IMR-90 (cell line): ENCODE measurements at regions not wholly inside any gene's neighbourhood (a gene's known extent, or its start where the extent isn't known, plus 50 kb on each side); places are given as distances from the start of the nearest gene placed in this dataset.

Experiments used
- BHLHE40 ChIP-seq: fragments of 150-350 bp; IDR thresholded peaks from 2 replicates; pipeline ENCODE4 v1.6.1; 2016; ENCODE audit warnings: mild to moderate bottlenecking, low read depth, low read length
- CEBPB ChIP-seq: IDR thresholded peaks from 2 replicates; pipeline ENCODE4 v1.6.1; 2012; ENCODE audit warnings: low read depth, low read length, improper control_type of control experiment
- CTCF ChIP-seq: conservative IDR thresholded peaks from 2 replicates; pipeline ENCODE4 v1.5.1; 2012; ENCODE audit warnings: mild to moderate bottlenecking, low read depth, low read length, improper control_type of control experiment
- FOS ChIP-seq: fragments of 150-350 bp; IDR thresholded peaks from 2 replicates; pipeline ENCODE4 v1.6.1; 2016; ENCODE audit warnings: low read depth, low read length
- MXI1 ChIP-seq: IDR thresholded peaks from 2 replicates; pipeline ENCODE4 v1.6.1; 2012; ENCODE audit warnings: low read depth, mild to moderate bottlenecking, low read length, moderate library complexity, borderline replicate concordance
- POLR2A ChIP-seq: IDR thresholded peaks from 2 replicates; pipeline ENCODE4 v1.6.1; 2012; ENCODE audit warnings: mild to moderate bottlenecking, low read depth, low read length
- RCOR1 ChIP-seq: IDR thresholded peaks from 2 replicates; pipeline ENCODE4 v1.6.1; 2012; ENCODE audit warnings: mild to moderate bottlenecking, low read length, improper control_type of control experiment; ENCODE audit not compliant: insufficient replicate concordance
- RFX5 ChIP-seq: IDR thresholded peaks from 2 replicates; pipeline ENCODE4 v1.8.0; 2012; ENCODE audit warnings: low read depth, mild to moderate bottlenecking, low read length, moderate library complexity
- USF2 ChIP-seq: fragments of 150-350 bp; IDR thresholded peaks from 2 replicates; pipeline ENCODE4 v1.6.1; 2017; ENCODE audit warnings: mild to moderate bottlenecking, antibody characterized with exemption, low read length, low read depth

- TF ChIP-seq POLR2A (no peak), MXI1 (no peak), CTCF (no peak), USF2 (no peak), CEBPB (no peak), RFX5 (no peak), BHLHE40 (no peak), RCOR1 (no peak), FOS (no peak)
Measured at GRCh38 chr2:228242591-228242990, 61.1 kb upstream of the SPHKAP start.
